GM12891 (cell line): ENCODE measurements at regions not wholly inside any gene's neighbourhood (a gene's known extent, or its start where the extent isn't known, plus 50 kb on each side); places are given as distances from the start of the nearest gene placed in this dataset.

Experiments used
- DNase-seq: peaks from one replicate; pipeline ENCODE4 v3.0.0; 2011; ENCODE audit warnings: low spot score; ENCODE audit not compliant: insufficient read length
- FAIRE-seq: peaks from 2 replicates; lab custom pipeline; 2011; peaks lifted over from hg19 to GRCh38; lab: Jason Lieb, UNC
- PAX5 ChIP-seq: IDR thresholded peaks from 2 replicates; pipeline ENCODE4 v1.6.1; 2011; ENCODE audit warnings: low read length, moderate library complexity, mild to moderate bottlenecking; ENCODE audit not compliant: insufficient read depth, severe bottlenecking
- POLR2A ChIP-seq: IDR thresholded peaks from 2 replicates; pipeline ENCODE4 v1.6.1; 2011; ENCODE audit warnings: low read depth, low read length, control low read depth
- POLR2AphosphoS5 ChIP-seq: IDR thresholded peaks from 2 replicates; pipeline ENCODE4 v1.6.1; 2011; ENCODE audit warnings: low read depth, low read length, control low read depth
- POU2F2 ChIP-seq: IDR thresholded peaks from 2 replicates; pipeline ENCODE4 v1.6.1; 2011; ENCODE audit warnings: low read depth, mild to moderate bottlenecking, control low read depth, low read length, moderate library complexity
- SPI1 ChIP-seq: IDR thresholded peaks from 2 replicates; pipeline ENCODE4 v1.6.1; 2011; ENCODE audit warnings: low read depth, low read length, control low read depth
- TAF1 ChIP-seq: IDR thresholded peaks from 2 replicates; pipeline ENCODE4 v1.6.1; 2011; ENCODE audit warnings: low read depth, low read length, control low read depth

DNA sequence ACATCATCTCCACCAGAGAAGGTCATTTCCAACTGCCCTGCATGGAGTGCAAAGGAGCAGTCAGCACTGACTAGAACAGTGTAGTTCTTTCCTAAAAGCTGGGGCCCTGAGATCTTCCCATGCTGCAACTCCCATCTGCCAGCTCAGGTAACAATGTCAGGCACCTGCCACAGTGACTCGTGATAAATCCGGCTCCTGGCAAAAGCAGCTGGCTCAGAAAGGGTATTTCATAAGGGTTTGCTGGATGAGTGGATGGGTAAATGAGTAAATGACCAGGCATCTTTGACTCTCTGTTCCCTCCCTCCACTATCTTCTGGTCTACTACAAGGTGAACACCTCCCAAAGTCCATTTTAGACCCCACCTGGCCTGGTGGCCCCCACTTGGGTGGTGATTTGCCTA lies 403.6 kb downstream of the NXPE2 start:
- FAIRE-seq (no peak), DNase-seq (no peak)
- no peak for TF ChIP-seq POU2F2
- no peak for TF ChIP-seq TAF1
- no peak for TF ChIP-seq SPI1
- no peak for TF ChIP-seq POLR2AphosphoS5
- no peak for TF ChIP-seq PAX5
- no peak for TF ChIP-seq POLR2A

DNA sequence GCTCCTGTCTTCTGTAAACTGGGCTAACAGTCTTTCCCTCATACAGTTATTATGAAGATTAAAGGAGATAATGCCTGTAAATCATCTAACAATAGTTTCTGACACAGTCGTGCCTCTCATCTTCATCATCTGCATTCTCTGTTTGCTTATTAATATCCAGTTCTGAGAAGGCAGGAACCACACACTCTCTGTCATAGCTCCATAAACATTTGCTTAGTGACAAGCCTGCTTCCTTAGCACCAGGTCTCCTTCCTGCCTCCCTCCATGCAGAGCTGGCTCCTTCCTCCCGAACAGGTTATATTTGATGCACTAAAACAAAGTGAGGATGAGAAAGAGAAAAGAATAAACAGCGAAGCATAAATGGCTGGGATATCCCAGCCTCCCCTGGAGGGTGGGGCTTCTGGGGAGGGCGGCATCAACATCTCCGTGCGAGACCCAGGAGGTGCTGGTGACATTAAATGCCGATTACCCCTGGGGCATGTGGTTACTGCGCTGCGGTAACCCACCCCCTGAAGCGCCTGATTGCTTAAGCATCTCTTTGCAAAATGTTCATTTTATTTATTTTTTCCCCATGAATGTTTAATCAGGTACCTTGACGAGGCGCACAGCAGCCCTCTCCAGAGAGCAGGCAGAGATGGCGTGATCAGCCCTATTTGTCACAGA lies 404.9 kb downstream of the NXPE2 start:
- DNase-seq, result no peak
- TF ChIP-seq POLR2A (no peak), POLR2AphosphoS5 (no peak), TAF1 (no peak), SPI1 (no peak), POU2F2 (no peak), PAX5 (no peak)
- no peak for FAIRE-seq

DNA sequence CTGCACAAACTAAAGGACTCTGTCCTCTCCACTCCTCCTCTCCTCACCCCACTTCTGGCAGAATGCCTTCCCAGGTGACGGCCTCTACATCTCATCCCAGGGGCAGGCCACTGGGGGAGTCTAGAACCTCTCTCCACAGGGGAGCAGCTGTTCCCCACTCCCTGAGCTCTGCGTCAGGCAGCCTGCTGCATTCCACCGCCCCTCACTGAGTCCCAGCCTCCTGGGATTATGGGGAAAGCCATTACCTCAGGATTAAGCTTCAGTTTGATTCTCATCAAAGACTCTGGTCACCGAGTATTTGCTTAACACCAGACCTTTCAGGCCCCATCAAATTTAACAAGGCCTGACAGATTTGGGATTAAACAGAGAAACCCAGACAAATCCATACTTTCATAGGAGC lies 405.9 kb downstream of the NXPE2 start:
- TF ChIP-seq TAF1 (no peak), POU2F2 (no peak), POLR2A (no peak), SPI1 (no peak), PAX5 (no peak), POLR2AphosphoS5 (no peak)
- FAIRE-seq (no peak), DNase-seq (no peak)

DNA sequence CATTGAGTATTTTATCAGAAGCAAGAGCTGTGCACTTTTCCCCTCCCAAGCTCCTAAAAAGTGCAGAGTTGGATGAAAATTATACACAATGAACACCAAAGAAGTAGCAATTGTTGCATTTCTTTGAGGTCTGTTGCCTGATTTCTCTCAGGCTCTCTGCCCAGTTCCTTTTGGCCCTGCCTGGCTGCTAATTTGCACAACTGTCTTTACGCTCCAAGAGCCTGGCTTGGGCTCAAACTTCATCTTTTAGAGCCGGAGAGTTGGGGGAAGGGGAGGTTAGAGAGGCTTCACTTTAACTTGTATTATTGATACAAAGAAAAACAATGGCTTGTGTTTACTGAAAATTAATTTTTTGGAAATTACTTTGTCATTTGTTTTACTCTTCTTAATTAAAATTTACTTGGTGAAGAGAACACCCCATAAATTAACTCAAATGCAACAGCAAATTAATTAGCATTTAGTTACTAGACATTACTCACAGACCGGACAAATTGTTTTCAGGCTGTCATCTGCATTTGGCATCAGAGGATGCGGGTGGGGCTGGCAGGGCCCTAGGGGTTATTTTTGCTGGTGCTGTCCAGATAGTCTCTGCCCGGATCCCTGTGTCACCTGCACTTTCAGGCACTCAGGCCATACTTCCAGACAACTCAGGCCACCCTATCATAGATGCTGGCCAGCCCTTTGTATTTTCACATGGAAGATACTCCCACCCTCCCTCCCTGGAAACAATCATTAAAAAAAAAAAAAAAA lies 407.3 kb downstream of the NXPE2 start:
- no peak for TF ChIP-seq SPI1
- TF ChIP-seq POLR2AphosphoS5, result no peak
- no peak for TF ChIP-seq POU2F2
- no peak for TF ChIP-seq PAX5
- no peak for TF ChIP-seq POLR2A
- no peak for TF ChIP-seq TAF1
- DNase-seq (no peak), FAIRE-seq (no peak)

DNA sequence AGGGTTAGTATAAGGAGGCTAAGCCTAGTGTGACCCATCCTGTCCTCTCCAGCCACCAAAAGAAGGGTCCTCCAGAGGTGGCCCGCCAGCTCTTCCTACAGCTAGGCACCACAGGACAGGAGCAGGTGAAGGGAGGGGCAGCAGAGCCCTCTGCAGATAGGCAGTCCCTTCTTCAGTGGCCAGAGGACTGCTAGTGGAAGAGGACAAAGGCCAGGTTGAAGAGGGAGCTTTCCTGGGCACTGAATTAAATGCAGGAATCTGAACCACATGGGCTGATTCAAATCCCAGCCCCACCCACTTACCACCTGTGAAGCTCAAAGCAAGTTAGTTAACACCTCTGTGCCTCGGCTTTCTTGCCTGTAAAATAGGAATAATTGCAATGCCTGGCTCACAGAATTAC lies 409.5 kb downstream of the NXPE2 start:
- no peak for DNase-seq
- no peak for FAIRE-seq
- TF ChIP-seq PAX5, result no peak
- TF ChIP-seq SPI1, result no peak
- no peak for TF ChIP-seq POLR2AphosphoS5
- no peak for TF ChIP-seq TAF1
- TF ChIP-seq POLR2A, result no peak

DNA sequence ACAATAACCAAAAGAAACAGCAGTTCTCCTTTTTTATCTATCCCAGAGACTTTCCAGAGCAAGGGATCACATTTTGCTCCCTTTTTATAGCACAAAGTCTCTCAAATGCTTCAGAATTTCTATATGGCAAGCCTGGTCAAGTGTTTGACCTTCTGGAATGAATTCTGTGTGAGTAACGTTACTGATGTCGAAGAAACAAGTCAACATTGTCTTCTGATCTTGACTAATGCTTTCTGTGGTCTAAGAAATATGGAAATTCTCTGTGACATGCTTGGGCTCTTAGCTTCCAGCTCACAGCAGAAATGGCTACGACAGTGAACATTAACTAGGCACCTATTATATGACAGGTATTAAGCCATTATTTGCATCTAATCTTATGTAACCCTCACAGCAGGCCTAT lies 411.7 kb downstream of the CADM1 start:
- TF ChIP-seq POLR2AphosphoS5 (no peak), PAX5 (no peak), POLR2A (no peak), SPI1 (no peak), TAF1 (no peak)
- no peak for FAIRE-seq
- no peak for DNase-seq

DNA sequence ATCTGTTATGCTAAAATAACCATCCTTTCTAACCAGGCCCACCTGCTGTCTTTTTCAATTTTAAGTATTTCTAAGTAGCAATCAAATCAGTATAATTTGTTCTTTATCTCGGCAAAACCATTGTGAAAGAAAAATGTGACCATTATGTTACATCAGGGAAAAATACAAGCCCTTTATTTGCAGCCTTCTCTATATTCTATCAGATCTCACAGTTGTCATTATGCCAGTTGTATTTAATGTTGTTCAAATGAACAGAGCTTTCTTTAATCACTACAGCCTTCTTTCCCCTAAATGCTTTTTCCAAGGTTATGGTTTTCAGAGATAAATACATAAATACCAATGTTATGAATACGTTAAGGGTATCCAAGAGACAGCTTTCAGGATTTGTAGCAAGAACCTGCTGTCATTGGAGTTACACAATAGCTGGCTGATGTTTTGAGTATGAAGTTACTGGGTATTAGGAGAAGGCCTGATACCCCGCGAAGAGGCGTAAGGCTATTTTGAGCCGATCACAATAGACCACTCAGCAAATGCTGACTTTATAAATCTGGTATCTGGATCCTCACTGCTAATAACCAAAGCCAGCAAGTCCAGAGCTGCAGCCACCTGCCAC lies 406.3 kb downstream of the CADM1 start:
- FAIRE-seq (no peak), DNase-seq (no peak)
- no peak for TF ChIP-seq POU2F2
- TF ChIP-seq POLR2A, result no peak

DNA sequence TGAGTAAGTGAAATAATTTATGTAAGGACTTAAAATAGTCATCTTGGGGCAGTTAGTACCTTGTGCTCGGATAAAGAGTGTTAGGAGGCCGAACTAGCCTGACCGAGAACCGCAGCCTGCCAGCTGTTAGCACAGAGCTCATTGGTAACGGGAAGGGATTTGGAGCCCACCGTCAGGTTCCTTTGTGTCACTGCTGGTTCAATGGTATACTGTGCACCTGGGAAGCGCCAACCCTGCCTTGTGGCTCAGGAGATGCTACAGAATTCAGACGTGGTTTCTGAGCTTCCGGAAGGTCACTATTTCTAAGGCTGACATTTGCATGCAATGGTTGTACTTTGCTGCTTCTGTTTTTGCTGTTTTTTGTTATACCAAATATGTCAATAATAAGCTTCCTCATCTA lies 403.5 kb downstream of the CADM1 start:
- no peak for FAIRE-seq

DNA sequence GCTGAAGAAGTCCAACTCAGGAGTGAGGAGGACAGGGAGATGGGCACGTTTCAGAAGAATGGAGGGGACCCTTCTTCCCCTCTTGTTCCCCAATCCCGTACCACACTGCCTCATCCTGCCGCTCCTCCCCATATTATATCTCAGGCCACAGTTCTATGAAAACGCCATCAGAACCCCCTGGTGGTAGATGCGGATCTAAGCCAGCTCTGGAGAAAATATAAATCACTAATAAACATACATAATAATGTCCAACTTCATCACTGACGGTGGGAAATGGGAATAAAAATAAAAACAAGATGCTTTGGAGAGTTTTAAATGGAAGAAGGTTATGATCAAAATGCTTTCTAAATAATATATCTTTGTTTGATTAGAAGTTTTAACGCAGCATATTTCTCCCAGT lies 400.3 kb downstream of the CADM1 start:
- TF ChIP-seq POLR2A (no peak), POU2F2 (no peak), PAX5 (no peak), POLR2AphosphoS5 (no peak), TAF1 (no peak), SPI1 (no peak)
- no peak for FAIRE-seq
- DNase-seq, result no peak

More for the DNA sequence above, 403.5 kb downstream of the CADM1 start:
- TF ChIP-seq POLR2AphosphoS5 (no peak), SPI1 (no peak), POLR2A (no peak), PAX5 (no peak), POU2F2 (no peak), TAF1 (no peak)
- DNase-seq, result no peak

DNA sequence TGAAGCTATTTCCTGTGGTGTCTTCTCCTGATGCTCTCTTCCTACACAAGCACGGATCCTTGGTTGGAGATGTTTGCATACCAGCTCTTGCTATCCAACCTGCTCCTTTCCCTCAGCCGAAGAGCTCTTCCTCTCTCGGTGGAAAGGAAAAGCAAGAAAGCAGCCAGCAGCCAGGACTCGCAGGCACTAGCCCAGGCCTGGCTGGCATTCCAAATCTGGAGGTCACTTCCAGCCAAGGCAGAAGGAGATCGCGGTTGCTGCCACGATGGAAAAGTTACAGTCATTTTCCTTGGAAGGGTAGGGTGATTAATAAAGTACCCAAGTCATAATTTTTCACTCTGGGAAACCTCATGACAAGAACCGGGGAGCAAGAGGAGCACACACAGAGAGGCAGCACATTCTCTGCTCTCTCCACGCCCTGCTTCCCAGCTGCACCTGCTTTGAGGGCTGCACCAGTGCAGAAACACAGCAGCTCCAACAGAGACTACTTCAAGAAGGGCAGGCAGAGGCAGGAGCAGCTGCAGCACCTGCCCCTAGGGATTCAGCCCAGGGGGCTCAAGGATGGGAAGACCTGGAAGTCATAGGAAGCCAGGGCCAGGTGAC lies 399.3 kb downstream of the CADM1 start:
- TF ChIP-seq TAF1 (no peak), PAX5 (no peak), POU2F2 (no peak), SPI1 (no peak), POLR2A (no peak)
- FAIRE-seq, result no peak
- no peak for DNase-seq

DNA sequence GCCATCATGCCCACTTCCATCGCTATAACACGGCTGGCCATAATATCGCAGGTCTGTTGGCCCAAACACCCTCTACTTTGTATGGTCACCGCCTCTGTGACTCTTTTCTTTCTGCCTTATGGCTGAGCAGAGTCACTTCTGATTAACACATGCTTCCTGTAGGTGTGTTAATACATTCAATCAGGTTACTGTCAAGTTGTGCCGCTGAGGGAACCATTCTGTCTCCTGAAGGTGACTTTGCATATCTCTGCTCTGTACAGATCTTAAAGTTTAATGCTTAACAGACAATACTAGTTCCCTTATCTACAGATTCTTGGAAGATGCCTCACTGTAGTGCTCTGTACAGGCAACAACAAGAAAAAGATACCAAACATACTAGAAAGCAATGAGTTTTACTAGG lies 393.1 kb downstream of the CADM1 start:
- FAIRE-seq (no peak), DNase-seq (no peak)
- TF ChIP-seq TAF1 (no peak), PAX5 (no peak), POLR2AphosphoS5 (no peak), SPI1 (no peak), POLR2A (no peak), POU2F2 (no peak)
